DND-41 (cell line): ENCODE measurements at regions not wholly inside any gene's neighbourhood (a gene's known extent, or its start where the extent isn't known, plus 50 kb on each side); places are given as distances from the start of the nearest gene placed in this dataset.

Experiments used
- EZH2 ChIP-seq: IDR thresholded peaks from 3 replicates; pipeline ENCODE4 v1.6.1; 2012; ENCODE audit warnings: borderline replicate concordance, low read depth, mild to moderate bottlenecking, moderate library complexity, low read length, inconsistent platforms; ENCODE audit not compliant: severe bottlenecking
- TF ChIP-seq, protein P1 (sequence below): IDR thresholded peaks from 2 replicates; pipeline ENCODE4 v1.5.1; 2012; ENCODE audit warnings: borderline replicate concordance, low read length, moderate library complexity, mild to moderate bottlenecking; ENCODE audit not compliant: poor library complexity, severe bottlenecking; ENCODE audit errors: extremely low read depth

DNA sequence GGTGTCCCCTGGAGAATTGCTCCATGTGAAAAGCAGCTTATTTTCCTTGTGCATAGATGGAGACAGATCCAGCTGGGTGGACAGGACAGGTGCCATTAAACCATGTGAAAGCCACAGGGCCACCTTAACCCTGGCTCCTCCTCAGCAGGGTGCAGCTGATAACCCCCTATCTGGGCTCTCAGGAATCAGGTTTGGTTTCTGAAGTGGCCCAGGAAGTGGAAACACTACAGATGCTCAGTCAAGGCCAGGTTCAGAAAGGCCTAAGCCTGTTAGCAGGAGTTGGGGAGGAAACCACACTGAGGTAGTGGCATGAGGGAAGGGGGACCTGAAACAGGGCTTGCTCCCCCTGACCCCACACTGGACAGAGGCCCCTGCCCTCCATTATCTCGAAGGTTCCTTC lies 217.0 kb downstream of the SPP2 start:
- TF ChIP-seq, protein P1, sequence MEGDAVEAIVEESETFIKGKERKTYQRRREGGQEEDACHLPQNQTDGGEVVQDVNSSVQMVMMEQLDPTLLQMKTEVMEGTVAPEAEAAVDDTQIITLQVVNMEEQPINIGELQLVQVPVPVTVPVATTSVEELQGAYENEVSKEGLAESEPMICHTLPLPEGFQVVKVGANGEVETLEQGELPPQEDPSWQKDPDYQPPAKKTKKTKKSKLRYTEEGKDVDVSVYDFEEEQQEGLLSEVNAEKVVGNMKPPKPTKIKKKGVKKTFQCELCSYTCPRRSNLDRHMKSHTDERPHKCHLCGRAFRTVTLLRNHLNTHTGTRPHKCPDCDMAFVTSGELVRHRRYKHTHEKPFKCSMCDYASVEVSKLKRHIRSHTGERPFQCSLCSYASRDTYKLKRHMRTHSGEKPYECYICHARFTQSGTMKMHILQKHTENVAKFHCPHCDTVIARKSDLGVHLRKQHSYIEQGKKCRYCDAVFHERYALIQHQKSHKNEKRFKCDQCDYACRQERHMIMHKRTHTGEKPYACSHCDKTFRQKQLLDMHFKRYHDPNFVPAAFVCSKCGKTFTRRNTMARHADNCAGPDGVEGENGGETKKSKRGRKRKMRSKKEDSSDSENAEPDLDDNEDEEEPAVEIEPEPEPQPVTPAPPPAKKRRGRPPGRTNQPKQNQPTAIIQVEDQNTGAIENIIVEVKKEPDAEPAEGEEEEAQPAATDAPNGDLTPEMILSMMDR, result no peak
- TF ChIP-seq EZH2, result no peak
